NCI-H146 (cell line): ENCODE measurements at regions not wholly inside any gene's neighbourhood (a gene's known extent, or its start where the extent isn't known, plus 50 kb on each side); places are given as distances from the start of the nearest gene placed in this dataset.
"Not testable (repeated sequence)": the region's sequence is repeated elsewhere in the genome, so short reads cannot be mapped to it uniquely, and the experiment has no call there.

ENCODE experiments used
- DNase-seq: peaks from one replicate; lab custom pipeline; 2025; lab: John Stamatoyannopoulos, UW

GRCh38 chr1:81542196-81542595, 258.5 kb upstream of the ADGRL2 start:
- no peak for DNase-seq

- no peak for DNase-seq
Measured at GRCh38 chr1:81540216-81540615, 260.5 kb upstream of the ADGRL2 start.

GRCh38 chr1:81529014-81529413, 271.7 kb upstream of the ADGRL2 start:
- DNase-seq: no peak

GRCh38 chr1:81525085-81525484, 275.6 kb upstream of the ADGRL2 start:
- DNase-seq: no peak

GRCh38 chr1:81519987-81520386, 280.7 kb upstream of the ADGRL2 start:
- DNase-seq: no peak

- no peak for DNase-seq
Measured at GRCh38 chr1:81517987-81518386, 282.7 kb upstream of the ADGRL2 start.

GRCh38 chr1:81513796-81514354, 286.9 kb upstream of the ADGRL2 start:
- no peak for DNase-seq

GRCh38 chr1:81512252-81513003, 288.3 kb upstream of the ADGRL2 start:
- DNase-seq: no peak

- no peak for DNase-seq
Measured at GRCh38 chr1:81511281-81511680, 289.5 kb upstream of the ADGRL2 start.

GRCh38 chr1:81510701-81511100, 290.0 kb upstream of the ADGRL2 start:
- DNase-seq: no peak

GRCh38 chr1:81509594-81509993, 291.1 kb upstream of the ADGRL2 start:
- DNase-seq: no peak

- no peak for DNase-seq
Measured at GRCh38 chr1:81506699-81507098, 294.0 kb upstream of the ADGRL2 start.

GRCh38 chr1:81505831-81506230, 294.9 kb upstream of the ADGRL2 start:
- DNase-seq: no peak

- not testable (repeated sequence) for DNase-seq
Measured at GRCh38 chr1:81504820-81505219, 295.9 kb upstream of the ADGRL2 start.

- not testable (repeated sequence) for DNase-seq
Measured at GRCh38 chr1:81502705-81503104, 298.0 kb upstream of the ADGRL2 start.

GRCh38 chr1:81501485-81501884, 299.2 kb upstream of the ADGRL2 start:
- not testable (repeated sequence) for DNase-seq

GRCh38 chr1:81499487-81499886, 301.2 kb upstream of the ADGRL2 start:
- DNase-seq: no peak

- DNase-seq: peak; percentile 53
Measured at GRCh38 chr1:81498471-81499462, 302.0 kb upstream of the ADGRL2 start.

- no peak for DNase-seq
Measured at GRCh38 chr1:81496349-81496748, 304.4 kb upstream of the ADGRL2 start.

- DNase-seq: no peak
Measured at GRCh38 chr1:81493102-81493869, 307.4 kb upstream of the ADGRL2 start.

- DNase-seq: no peak
Measured at GRCh38 chr1:81492628-81493027, 308.1 kb upstream of the ADGRL2 start.

GRCh38 chr1:81490614-81491013, 310.1 kb upstream of the ADGRL2 start:
- DNase-seq: no peak
